ENCODE measurements at regions not wholly inside any gene's neighbourhood (a gene's known extent, or its start where the extent isn't known, plus 50 kb on each side); places are given as distances from the start of the nearest gene placed in this dataset.

DNA sequence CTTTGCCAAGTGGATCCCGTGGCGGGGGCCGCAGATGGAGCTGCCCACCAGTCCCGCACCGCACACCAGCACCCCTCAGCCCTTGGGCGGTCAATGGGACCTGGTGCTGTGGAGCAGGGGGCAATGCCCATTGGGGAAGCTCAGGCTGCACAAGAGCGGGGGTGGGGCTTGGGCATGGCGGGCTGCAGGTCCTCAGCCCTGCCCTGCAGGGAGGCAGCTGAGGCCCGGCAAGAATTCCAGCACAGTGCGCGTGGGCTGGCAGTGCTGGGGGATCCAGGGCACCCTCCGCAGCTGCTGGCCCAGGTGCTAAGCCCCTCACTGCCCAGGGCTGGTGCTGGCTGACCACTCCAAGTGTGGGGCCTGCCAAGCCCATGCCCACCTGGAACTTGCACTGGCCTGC lies 136.2 kb upstream of the ANKRD30A start:
- Histone ChIP-seq H3K4me3 (ENCODE audit: low read depth, low read length) (no peak overlapping the region), H3K27ac (ENCODE audit: low read depth, low read length) (no peak overlapping the region), H3K9me3 (ENCODE audit: control insufficient read depth, insufficient read depth, low read length) (peaks cover 13% of the 10 kb centered on the region), H3K27me3 (ENCODE audit: control insufficient read depth, insufficient read depth, low read length) (no peaks in the 10 kb centered on the region)
- DNase-seq (ENCODE audit: low read depth, low spot score) = no peak
- POLR2A ChIA-PET = no interaction called here
- TF ChIP-seq, protein P1, sequence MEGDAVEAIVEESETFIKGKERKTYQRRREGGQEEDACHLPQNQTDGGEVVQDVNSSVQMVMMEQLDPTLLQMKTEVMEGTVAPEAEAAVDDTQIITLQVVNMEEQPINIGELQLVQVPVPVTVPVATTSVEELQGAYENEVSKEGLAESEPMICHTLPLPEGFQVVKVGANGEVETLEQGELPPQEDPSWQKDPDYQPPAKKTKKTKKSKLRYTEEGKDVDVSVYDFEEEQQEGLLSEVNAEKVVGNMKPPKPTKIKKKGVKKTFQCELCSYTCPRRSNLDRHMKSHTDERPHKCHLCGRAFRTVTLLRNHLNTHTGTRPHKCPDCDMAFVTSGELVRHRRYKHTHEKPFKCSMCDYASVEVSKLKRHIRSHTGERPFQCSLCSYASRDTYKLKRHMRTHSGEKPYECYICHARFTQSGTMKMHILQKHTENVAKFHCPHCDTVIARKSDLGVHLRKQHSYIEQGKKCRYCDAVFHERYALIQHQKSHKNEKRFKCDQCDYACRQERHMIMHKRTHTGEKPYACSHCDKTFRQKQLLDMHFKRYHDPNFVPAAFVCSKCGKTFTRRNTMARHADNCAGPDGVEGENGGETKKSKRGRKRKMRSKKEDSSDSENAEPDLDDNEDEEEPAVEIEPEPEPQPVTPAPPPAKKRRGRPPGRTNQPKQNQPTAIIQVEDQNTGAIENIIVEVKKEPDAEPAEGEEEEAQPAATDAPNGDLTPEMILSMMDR (IDR thresholded peaks at IDR 0.05; ENCODE audit: low read depth, low read length) = no peak
- CTCF ChIA-PET = no interaction called here

DNA sequence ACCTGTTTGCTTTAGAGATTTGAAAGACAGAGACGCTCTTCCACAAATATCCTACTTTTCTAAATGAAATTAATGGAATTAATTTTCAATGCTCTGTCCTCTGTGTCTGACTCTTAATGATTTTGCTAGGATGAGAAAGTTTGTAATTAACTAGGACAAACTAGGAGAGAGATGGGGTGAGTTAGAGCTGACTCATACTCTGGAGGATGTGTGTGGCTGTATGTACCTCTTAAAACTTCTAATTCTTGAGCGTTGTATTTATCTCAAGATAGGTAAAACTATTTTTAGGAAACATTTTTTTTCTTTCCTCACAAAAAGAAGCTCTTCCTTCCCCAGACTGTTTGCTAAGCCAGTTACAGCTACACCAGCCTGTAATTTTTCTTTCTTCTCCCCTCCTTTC lies 178.8 kb upstream of the ANKRD30A start:
- Histone ChIP-seq H3K4me3 (ENCODE audit: low read depth, low read length) (no peak overlapping the region), H3K9me3 (ENCODE audit: control insufficient read depth, insufficient read depth, low read length) (peaks cover 7% of the 10 kb centered on the region; the same call in 1 of the 2 replicates), H3K27me3 (ENCODE audit: control insufficient read depth, insufficient read depth, low read length) (no peaks in the 10 kb centered on the region), H3K27ac (ENCODE audit: low read depth, low read length) (no peak overlapping the region)
- DNase-seq (ENCODE audit: low read depth, low spot score) = no peak
- TF ChIP-seq, protein P1 (IDR thresholded peaks at IDR 0.05; ENCODE audit: low read depth, low read length) = no peak
- ChIA-PET CTCF (no interaction called here), POLR2A (no interaction called here)

DNA sequence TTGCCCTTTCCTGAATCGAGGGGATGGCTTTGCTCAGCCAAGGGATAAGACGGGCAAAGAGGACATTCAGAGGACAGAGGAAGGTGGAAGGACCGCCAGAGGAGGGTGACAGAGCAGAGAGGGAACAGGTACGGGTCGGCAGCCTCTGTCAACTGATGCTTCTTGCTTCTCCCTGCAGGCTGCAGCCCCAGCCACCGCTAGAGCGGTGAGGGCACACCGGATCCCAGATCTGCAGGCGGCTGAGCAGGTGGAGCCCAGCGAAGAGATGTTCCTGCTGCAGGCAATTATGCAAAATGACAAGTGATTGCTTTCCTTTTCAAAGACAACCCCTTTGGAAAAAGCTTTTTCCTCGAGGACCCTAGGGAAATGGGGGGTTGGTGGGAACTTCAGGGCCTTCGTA lies 181.9 kb upstream of the ANKRD30A start:
- Histone ChIP-seq H3K9me3 (ENCODE audit: control insufficient read depth, insufficient read depth, low read length) (peaks cover 7% of the 10 kb centered on the region; the same call in 1 of the 2 replicates), H3K4me3 (ENCODE audit: low read depth, low read length) (no peak overlapping the region), H3K27ac (ENCODE audit: low read depth, low read length) (no peak overlapping the region), H3K27me3 (ENCODE audit: control insufficient read depth, insufficient read depth, low read length) (no peaks in the 10 kb centered on the region)
- ChIA-PET POLR2A (no interaction called here), CTCF (no interaction called here)
- TF ChIP-seq, protein P1 (IDR thresholded peaks at IDR 0.05; ENCODE audit: low read depth, low read length) = no peak
- no peak for DNase-seq (ENCODE audit: low read depth, low spot score)

DNA sequence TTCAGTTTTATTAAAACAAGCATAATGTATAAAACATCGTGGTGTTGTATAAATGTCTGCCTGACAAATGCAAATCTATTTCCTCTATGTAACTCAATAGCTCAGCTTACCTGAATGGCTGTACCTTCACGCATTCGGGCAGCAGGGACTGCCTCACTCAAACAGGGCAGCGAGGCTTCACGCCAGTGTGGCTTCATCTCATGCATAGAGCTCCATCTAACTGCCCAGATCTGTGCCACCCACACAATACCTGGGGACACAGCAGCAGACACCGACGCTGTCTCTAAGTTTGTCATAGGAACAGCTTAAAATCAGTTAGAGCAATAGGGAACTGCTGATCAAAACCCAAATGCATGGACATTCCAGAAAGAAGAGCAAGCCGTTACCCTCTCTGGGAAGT lies 182.8 kb upstream of the ANKRD30A start:
- Histone ChIP-seq H3K9me3 (ENCODE audit: control insufficient read depth, insufficient read depth, low read length) (peaks cover 7% of the 10 kb centered on the region; the same call in 1 of the 2 replicates), H3K27me3 (ENCODE audit: control insufficient read depth, insufficient read depth, low read length) (no peaks in the 10 kb centered on the region), H3K4me3 (ENCODE audit: low read depth, low read length) (no peak overlapping the region), H3K27ac (ENCODE audit: low read depth, low read length) (no peak overlapping the region)
- DNase-seq (ENCODE audit: low read depth, low spot score) = no peak
- ChIA-PET POLR2A (no interaction called here), CTCF (no interaction called here)
- TF ChIP-seq, protein P1 (IDR thresholded peaks at IDR 0.05; ENCODE audit: low read depth, low read length) = no peak

DNA sequence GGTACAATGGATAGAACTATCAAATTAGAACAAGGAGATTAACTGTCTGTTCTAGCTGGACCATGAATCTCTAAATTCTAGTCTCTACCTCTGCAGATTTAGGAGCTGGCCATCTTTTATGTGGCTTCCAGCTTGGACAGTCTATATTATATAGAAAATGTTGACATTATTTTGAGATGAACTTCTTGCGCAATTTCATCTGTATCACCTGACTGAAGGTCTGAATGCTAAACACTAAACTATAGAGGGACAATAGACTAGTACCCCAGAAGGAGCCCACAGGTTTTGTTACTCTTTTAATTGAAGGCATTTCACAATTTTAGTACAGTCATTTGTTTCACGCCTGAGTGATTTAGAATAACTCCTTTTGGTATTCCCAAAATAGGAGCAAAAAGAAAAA lies 222.4 kb upstream of the ANKRD30A start:
- ChIA-PET POLR2A (no interaction called here), CTCF (no interaction called here)

More for the DNA sequence above, 222.4 kb upstream of the ANKRD30A start:
- H3K27me3 ChIP-seq (ENCODE audit: control insufficient read depth, insufficient read depth, low read length) = no peaks in the 10 kb centered on the region
- no peak overlapping the region for H3K4me3 ChIP-seq (ENCODE audit: low read depth, low read length)
- TF ChIP-seq, protein P1 (IDR thresholded peaks at IDR 0.05; ENCODE audit: low read depth, low read length) = no peak
- H3K9me3 ChIP-seq (ENCODE audit: control insufficient read depth, insufficient read depth, low read length) = peaks cover 7% of the 10 kb centered on the region
- no peak overlapping the region for H3K27ac ChIP-seq (ENCODE audit: low read depth, low read length)
- DNase-seq (ENCODE audit: low read depth, low spot score) = no peak
